GM10266 (cell line): ENCODE measurements at regions not wholly inside any gene's neighbourhood (a gene's known extent, or its start where the extent isn't known, plus 50 kb on each side); places are given as distances from the start of the nearest gene placed in this dataset.
"Not testable (repeated sequence)": the region's sequence is repeated elsewhere in the genome, so short reads cannot be mapped to it uniquely, and the experiment has no call there.

ENCODE experiments used
- DNase-seq: peaks from one replicate; pipeline ENCODE4 v3.0.0; 2012; ENCODE audit errors: extremely low spot score
- CTCF ChIP-seq: IDR thresholded peaks from 2 replicates; pipeline ENCODE4 v1.5.1; 2012; ENCODE audit warnings: mild to moderate bottlenecking, low read depth; ENCODE audit not compliant: control insufficient read depth, insufficient read depth; ENCODE audit errors: missing control alignments

DNA sequence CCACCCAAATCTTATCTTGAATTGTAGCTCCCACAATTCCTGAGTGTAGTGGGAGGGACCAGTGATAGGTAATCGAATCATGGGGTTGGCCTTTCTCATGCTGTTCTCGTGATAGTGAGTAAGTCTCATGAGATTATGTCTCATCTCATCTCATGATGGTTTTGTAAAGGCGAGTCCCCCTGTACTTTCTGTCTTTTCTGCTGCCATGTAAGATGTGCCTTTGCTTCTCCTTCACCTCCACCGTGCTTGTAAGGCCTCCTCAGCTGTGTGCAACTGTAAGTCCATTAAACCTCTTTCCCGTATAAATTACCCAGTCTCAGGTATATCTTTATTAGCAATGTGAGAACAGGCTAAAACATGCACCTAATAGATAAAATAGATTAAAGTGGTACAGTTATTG is 756.4 kb upstream of the SLITRK5 start:
- DNase-seq: no peak
- no peak for TF ChIP-seq CTCF

DNA sequence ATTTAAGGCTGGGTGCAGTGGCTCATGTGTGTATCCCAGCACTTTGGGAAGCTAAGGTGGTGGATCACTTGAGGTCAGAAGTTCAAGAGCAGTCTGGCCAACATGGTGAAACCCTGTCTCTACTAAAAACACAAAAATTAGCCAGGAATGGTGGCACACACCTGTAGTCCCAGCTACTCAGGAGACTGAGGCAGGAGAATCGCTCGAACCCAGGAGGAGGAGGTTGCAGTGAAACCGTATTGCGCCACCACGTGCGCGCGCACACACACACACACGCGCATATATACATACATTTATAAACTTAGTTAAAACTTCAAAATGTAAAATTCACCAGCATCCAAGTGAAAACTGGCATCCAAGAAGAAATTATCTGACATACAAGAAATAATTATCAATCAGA is 753.7 kb upstream of the SLITRK5 start:
- not testable (repeated sequence) for DNase-seq

- TF ChIP-seq CTCF: no peak
- no peak for DNase-seq
These were observed 752.5 kb upstream of the SLITRK5 start for GRCh38 chr13:86918682-86919081.

DNA sequence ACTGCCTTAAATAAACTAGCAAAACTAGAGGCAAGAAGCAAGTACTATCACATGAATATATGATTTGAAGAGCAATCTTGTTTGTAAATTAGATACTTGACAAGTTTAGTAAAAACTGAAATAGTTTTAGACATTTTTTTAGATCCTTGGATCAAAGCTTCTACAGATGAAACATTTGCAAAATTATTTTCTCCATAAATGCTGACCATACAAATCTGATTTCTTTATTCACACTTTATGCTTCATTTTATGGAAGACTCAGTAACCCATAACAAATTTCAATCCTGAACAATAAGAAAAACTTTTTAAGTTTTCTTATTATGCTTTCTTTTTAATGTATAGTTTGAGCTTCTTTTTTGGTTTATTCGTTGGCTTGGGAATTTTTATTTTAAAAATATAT is 750.2 kb upstream of the SLITRK5 start:
- DNase-seq: no peak
- TF ChIP-seq CTCF: no peak

DNA sequence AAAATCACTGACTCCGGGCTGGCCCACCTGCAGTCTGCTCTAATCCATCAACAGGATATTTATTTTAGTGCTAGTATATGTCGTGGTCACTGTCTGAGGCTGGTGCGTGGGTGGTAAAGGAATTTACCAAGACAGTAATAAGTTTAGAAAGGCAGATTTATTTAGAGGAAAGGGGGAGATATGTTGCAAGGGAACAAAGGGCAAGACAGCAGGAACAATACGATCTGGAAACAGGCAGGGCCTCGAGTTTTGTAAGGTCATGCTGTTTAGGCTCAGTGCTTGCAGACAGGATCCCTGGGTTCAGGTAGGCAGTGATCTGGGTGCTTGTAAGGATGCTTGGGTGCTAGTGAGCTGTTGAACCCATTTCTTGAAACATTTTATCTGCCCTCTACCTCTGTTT is 748.2 kb upstream of the SLITRK5 start:
- TF ChIP-seq CTCF: no peak
- no peak for DNase-seq

GRCh38 chr13:86926916-86927315 is 744.3 kb upstream of the SLITRK5 start:
- not testable (repeated sequence) for DNase-seq

GRCh38 chr13:86932776-86933334 is 738.3 kb upstream of the SLITRK5 start:
- TF ChIP-seq CTCF: no peak
- DNase-seq: no peak

GRCh38 chr13:86933676-86934075 is 737.5 kb upstream of the SLITRK5 start:
- TF ChIP-seq CTCF: no peak
- DNase-seq: no peak
